H9 (cell line): ENCODE measurements at regions not wholly inside any gene's neighbourhood (a gene's known extent, or its start where the extent isn't known, plus 50 kb on each side); places are given as distances from the start of the nearest gene placed in this dataset.
A peak's percentile ranks its signal among the peaks of the same experiment; 100 is the strongest.

Experiments used
- DNase-seq: peaks from one replicate; pipeline ENCODE4 v3.0.0-alpha.2; 2017
- H2AFZ ChIP-seq: one replicate; pipeline ENCODE4 v1.6.1; 2013; ENCODE audit warnings: mild to moderate bottlenecking, low read length, control low read depth, moderate library complexity
- H2AK5ac ChIP-seq: 2 replicates; pipeline ENCODE4 v1.6.1; 2013; ENCODE audit warnings: low read length, control low read depth, mixed read lengths; ENCODE audit not compliant: insufficient read length
- H2BK120ac ChIP-seq: one replicate; pipeline ENCODE4 v1.6.1; 2013; ENCODE audit warnings: low read depth, mild to moderate bottlenecking, low read length, control low read depth, inconsistent platforms; ENCODE audit not compliant: poor library complexity, severe bottlenecking
- H2BK12ac ChIP-seq: 2 replicates; pipeline ENCODE4 v1.6.1; 2013; ENCODE audit warnings: low read length, control low read depth, mixed read lengths, low read depth; ENCODE audit not compliant: insufficient read length
- H2BK15ac ChIP-seq: 2 replicates; pipeline ENCODE4 v1.6.1; 2013; ENCODE audit warnings: low read depth, low read length, control low read depth
- H2BK20ac ChIP-seq: one replicate; pipeline ENCODE4 v1.6.1; 2013; ENCODE audit warnings: low read depth, mild to moderate bottlenecking, low read length, control low read depth, inconsistent platforms; ENCODE audit not compliant: poor library complexity, severe bottlenecking
- H2BK5ac ChIP-seq: 2 replicates; pipeline ENCODE4 v1.6.1; 2013; ENCODE audit warnings: low read length, control low read depth, mixed read lengths; ENCODE audit not compliant: insufficient read length
- H3K14ac ChIP-seq: 2 replicates; pipeline ENCODE4 v1.6.1; 2013; ENCODE audit warnings: low read length, control low read depth; ENCODE audit not compliant: insufficient read depth
- H3K18ac ChIP-seq: 2 replicates; pipeline ENCODE4 v1.6.1; 2013; ENCODE audit warnings: low read depth, mild to moderate bottlenecking, mixed read lengths, low read length, control low read depth; ENCODE audit not compliant: insufficient read length
- H3K23ac ChIP-seq: 2 replicates; pipeline ENCODE4 v1.6.1; 2013; ENCODE audit warnings: low read length, control low read depth, mixed read lengths, low read depth; ENCODE audit not compliant: insufficient read length
- H3K23me2 ChIP-seq: 2 replicates; pipeline ENCODE4 v1.6.1; 2013; ENCODE audit warnings: low read depth, mild to moderate bottlenecking, mixed read lengths, low read length, control low read depth; ENCODE audit not compliant: insufficient read length, poor library complexity, severe bottlenecking
- H3K27ac ChIP-seq: 2 replicates; pipeline ENCODE4 v1.5.1; 2013; ENCODE audit warnings: low read length, control low read depth, mixed read lengths, low read depth; ENCODE audit not compliant: insufficient read length
- H3K27me3 ChIP-seq: 2 replicates; pipeline ENCODE4 v1.6.1; 2013; ENCODE audit warnings: low read length, control low read depth, inconsistent platforms; ENCODE audit not compliant: insufficient read depth
- H3K4ac ChIP-seq: 2 replicates; pipeline ENCODE4 v1.6.1; 2013; ENCODE audit warnings: low read depth, mild to moderate bottlenecking, control low read depth, inconsistent platforms, low read length, moderate library complexity
- H3K4me1 ChIP-seq: 2 replicates; pipeline ENCODE4 v1.6.1; 2013; ENCODE audit warnings: low read length, control low read depth, inconsistent platforms; ENCODE audit not compliant: insufficient read depth
- H3K4me2 ChIP-seq: 2 replicates; pipeline ENCODE4 v1.6.1; 2013; ENCODE audit warnings: low read length, control low read depth, mixed read lengths; ENCODE audit not compliant: insufficient read length, insufficient read depth
- H3K56ac ChIP-seq: 2 replicates; pipeline ENCODE4 v1.6.1; 2013; ENCODE audit warnings: low read depth, mild to moderate bottlenecking, mixed read lengths, low read length, control low read depth; ENCODE audit not compliant: insufficient read length
- H3K79me1 ChIP-seq: 2 replicates; pipeline ENCODE4 v1.6.1; 2013; ENCODE audit warnings: low read depth, mild to moderate bottlenecking, moderate library complexity, low read length, control low read depth, inconsistent platforms; ENCODE audit not compliant: insufficient read depth, poor library complexity, severe bottlenecking
- H3K79me2 ChIP-seq: 2 replicates; pipeline ENCODE4 v1.6.1; 2013; ENCODE audit warnings: low read length, control low read depth, inconsistent platforms; ENCODE audit not compliant: insufficient read depth
- H3K9ac ChIP-seq: 2 replicates; pipeline ENCODE4 v1.6.1; 2013; ENCODE audit warnings: low read length, control low read depth, mixed read lengths; ENCODE audit not compliant: insufficient read length; ENCODE audit errors: extremely low read depth
- H3K9me3 ChIP-seq: one replicate; pipeline ENCODE4 v1.6.1; 2013; ENCODE audit warnings: low read depth, low read length, inconsistent platforms; ENCODE audit not compliant: control insufficient read depth
- H3T11ph ChIP-seq: one replicate; pipeline ENCODE4 v1.6.1; 2013; ENCODE audit warnings: mild to moderate bottlenecking, low read length, control low read depth, inconsistent platforms
- H4K20me1 ChIP-seq: one replicate; pipeline ENCODE4 v1.6.1; 2013; ENCODE audit not compliant: control insufficient read depth, insufficient read length, insufficient read depth
- H4K5ac ChIP-seq: 2 replicates; pipeline ENCODE4 v1.6.1; 2013; ENCODE audit warnings: low read depth, mild to moderate bottlenecking, mixed read lengths, low read length, control low read depth; ENCODE audit not compliant: insufficient read length
- H4K8ac ChIP-seq: replicated peaks from 2 replicates; pipeline ENCODE4 v1.6.1; 2013; ENCODE audit warnings: low read length, control low read depth, mixed read lengths, low read depth; ENCODE audit not compliant: insufficient read length
- H4K91ac ChIP-seq: 2 replicates; pipeline ENCODE4 v1.6.1; 2013; ENCODE audit warnings: low read depth, mild to moderate bottlenecking, moderate library complexity, mixed read lengths, low read length, control low read depth; ENCODE audit not compliant: insufficient read length
- H3K27ac Mint-ChIP-seq, 3 experiments: 2 replicates in 2 of 3; 3 replicates in 1 of 3; pipeline ENCODE4 v1.8.0; 2020 to 2021; ENCODE audit warnings: mixed read lengths in 3 of 3, mild to moderate bottlenecking in 1 of 3, moderate library complexity in 1 of 3
- H3K27me3 Mint-ChIP-seq: 2 replicates; pipeline ENCODE4 v1.8.0; 2021; ENCODE audit warnings: low read depth, mild to moderate bottlenecking, moderate library complexity, mixed read lengths
- H3K36me3 Mint-ChIP-seq, 3 experiments: 2 replicates in 2 of 3; 3 replicates in 1 of 3; pipeline ENCODE4 v1.8.0; 2020 to 2021; ENCODE audit warnings: low read depth in 3 of 3, mixed read lengths in 3 of 3; ENCODE audit not compliant: insufficient read depth in 1 of 3
- H3K4me1 Mint-ChIP-seq, 2 experiments: 2 replicates each; pipeline ENCODE4 v1.8.0; 2020; ENCODE audit warnings: mixed read lengths in 2 of 2
- H3K4me3 Mint-ChIP-seq, 2 experiments: 2 replicates in 1 of 2; 3 replicates in 1 of 2; pipeline ENCODE4 v1.8.0; 2020 to 2021; ENCODE audit warnings: mild to moderate bottlenecking in 2 of 2, mixed read lengths in 2 of 2, moderate library complexity in 1 of 2
- H3K9me3 Mint-ChIP-seq, 2 experiments: 2 replicates in 1 of 2; 3 replicates in 1 of 2; pipeline ENCODE4 v1.8.0; 2020; ENCODE audit warnings: mild to moderate bottlenecking in 2 of 2, mixed read lengths in 2 of 2, moderate library complexity in 1 of 2
- CTCF ChIP-seq: fragments of 200-600 bp; sonication (generic); conservative IDR thresholded peaks from 3 replicates; pipeline ENCODE4 v1.8.0; 2021; ENCODE audit warnings: antibody characterized with exemption, mild to moderate bottlenecking
- WGBS: extraction: QIAGEN DNeasy Blood & Tissue Kit; methylation state at CpG from one replicate; pipeline ENCODE4 v1.1.7; 2013; ENCODE audit warnings: missing lambda C conversion rate, low lambda C conversion rate, mixed read lengths; ENCODE audit not compliant: insufficient read length; ENCODE audit errors: extremely low coverage; 5-methylcytosine and 5-hydroxymethylcytosine counted together

- Histone ChIP-seq H2BK20ac (no peak overlapping the region), H2BK12ac (no peak overlapping the region), H2AFZ (no peak overlapping the region), H3K56ac (no peak overlapping the region), H3K79me2 (no peaks in the 10 kb centered on the region), H2AK5ac (no peak overlapping the region), H4K8ac (no peak overlapping the region), H4K91ac (no peak overlapping the region), H3K27me3 (no peaks in the 10 kb centered on the region), H2BK15ac (no peak overlapping the region), H3K4me2 (no peak overlapping the region), H2BK120ac (no peak overlapping the region), H4K5ac (no peak overlapping the region), H3K23ac (no peak overlapping the region), H3K14ac (no peak overlapping the region), H3K4me1 (no peaks in the 10 kb centered on the region), H3K27ac (no peak overlapping the region), H3K79me1 (no peaks in the 10 kb centered on the region), H3T11ph (no peak overlapping the region), H3K4ac (no peak overlapping the region), H3K9ac (no peak overlapping the region), H3K18ac (no peak overlapping the region), H2BK5ac (no peak overlapping the region), H4K20me1 (no peaks in the 10 kb centered on the region), H3K9me3 (no peaks in the 10 kb centered on the region), H3K23me2 (no peaks in the 10 kb centered on the region)
- Mint-ChIP-seq H3K9me3 (no peaks in the 10 kb centered on the region), H3K4me1 (peaks cover 9 to 16% of the 10 kb centered on the region in 2 experiments), H3K36me3 (no peaks in the 10 kb centered on the region), H3K27ac (peak overlapping the region in 1 of 3 experiments; percentile 12; a peak in 1 of 7 replicates), H3K27me3 (no peaks in the 10 kb centered on the region), H3K4me3 (no peak overlapping the region)
- no peak for DNase-seq
- no peak for TF ChIP-seq CTCF
- WGBS, result no CpG with 5 or more reads among the region's 2 CpGs
These were observed 67.8 kb upstream of the SLC1A1 start for GRCh38 chr9:4422495-4422894.
